GM23248 (cell line): ENCODE measurements at regions not wholly inside any gene's neighbourhood (a gene's known extent, or its start where the extent isn't known, plus 50 kb on each side); places are given as distances from the start of the nearest gene placed in this dataset.

ENCODE experiments used
- EZH2 ChIP-seq: fragments of 200-600 bp; sonication (generic); IDR thresholded peaks from 2 replicates; pipeline ENCODE4 v1.6.1; 2018; ENCODE audit warnings: antibody characterized with exemption, mild to moderate bottlenecking; ENCODE audit not compliant: insufficient read depth, poor library complexity, severe bottlenecking
- EZH2phosphoT487 ChIP-seq: fragments of 200-600 bp; sonication (generic); IDR thresholded peaks from 2 replicates; pipeline ENCODE4 v1.6.1; 2018; ENCODE audit warnings: antibody characterized with exemption, moderate library complexity, mild to moderate bottlenecking, low read depth; ENCODE audit not compliant: insufficient read depth

- TF ChIP-seq EZH2 = no peak
- TF ChIP-seq EZH2phosphoT487 = no peak
These were observed 386.5 kb upstream of the TCF4 start for GRCh38 chr18:55974521-55974920.
